ENCODE measurements at regions not wholly inside any gene's neighbourhood (a gene's known extent, or its start where the extent isn't known, plus 50 kb on each side); places are given as distances from the start of the nearest gene placed in this dataset.

DNA sequence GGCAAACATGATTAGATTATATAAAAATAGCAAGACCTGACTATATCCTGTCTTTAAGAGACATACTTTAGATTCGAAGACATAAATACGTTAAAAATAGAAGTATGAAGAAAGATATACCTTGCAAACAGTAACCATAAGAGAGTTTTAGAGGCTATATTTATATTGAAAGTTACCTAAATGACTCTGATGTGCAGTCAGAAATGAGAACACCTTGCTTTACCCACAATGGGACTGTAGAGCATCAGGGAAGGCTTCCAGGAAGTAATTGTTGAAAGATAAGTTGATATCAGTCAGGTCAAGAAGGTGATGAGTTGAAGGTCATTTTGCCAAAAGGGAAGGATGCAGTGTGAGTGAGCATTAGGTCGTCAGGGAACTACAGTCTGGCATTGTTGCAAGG lies 110.2 kb downstream of the NEDD1 start:
- H3K9me3 ChIP-seq (ENCODE audit: low read depth, low read length), result no peaks in the 10 kb centered on the region
- H3K4me3 ChIP-seq (ENCODE audit: insufficient read depth, low read length), result no peak overlapping the region
- no peak overlapping the region for H2AFZ ChIP-seq (ENCODE audit: low read length)
- H3K27me3 ChIP-seq (ENCODE audit: insufficient read depth, low read length), result no peaks in the 10 kb centered on the region
- H3K4me1 ChIP-seq (ENCODE audit: insufficient read depth, low read length), result no peaks in the 10 kb centered on the region
- no peaks in the 10 kb centered on the region for H3K79me2 ChIP-seq (ENCODE audit: insufficient read depth, low read length)
- no peak overlapping the region for H3K27ac ChIP-seq (ENCODE audit: low read depth, low read length)
- no peak overlapping the region for H3K4me2 ChIP-seq (ENCODE audit: insufficient read depth, low read length)
- H3K36me3 ChIP-seq (ENCODE audit: insufficient read depth, low read length), result no peaks in the 10 kb centered on the region
- no peak for DNase-seq (ENCODE audit: insufficient read length, low spot score, missing footprints)
- no peaks in the 10 kb centered on the region for H4K20me1 ChIP-seq (ENCODE audit: insufficient read depth, low read length)
- TF ChIP-seq, protein P1, sequence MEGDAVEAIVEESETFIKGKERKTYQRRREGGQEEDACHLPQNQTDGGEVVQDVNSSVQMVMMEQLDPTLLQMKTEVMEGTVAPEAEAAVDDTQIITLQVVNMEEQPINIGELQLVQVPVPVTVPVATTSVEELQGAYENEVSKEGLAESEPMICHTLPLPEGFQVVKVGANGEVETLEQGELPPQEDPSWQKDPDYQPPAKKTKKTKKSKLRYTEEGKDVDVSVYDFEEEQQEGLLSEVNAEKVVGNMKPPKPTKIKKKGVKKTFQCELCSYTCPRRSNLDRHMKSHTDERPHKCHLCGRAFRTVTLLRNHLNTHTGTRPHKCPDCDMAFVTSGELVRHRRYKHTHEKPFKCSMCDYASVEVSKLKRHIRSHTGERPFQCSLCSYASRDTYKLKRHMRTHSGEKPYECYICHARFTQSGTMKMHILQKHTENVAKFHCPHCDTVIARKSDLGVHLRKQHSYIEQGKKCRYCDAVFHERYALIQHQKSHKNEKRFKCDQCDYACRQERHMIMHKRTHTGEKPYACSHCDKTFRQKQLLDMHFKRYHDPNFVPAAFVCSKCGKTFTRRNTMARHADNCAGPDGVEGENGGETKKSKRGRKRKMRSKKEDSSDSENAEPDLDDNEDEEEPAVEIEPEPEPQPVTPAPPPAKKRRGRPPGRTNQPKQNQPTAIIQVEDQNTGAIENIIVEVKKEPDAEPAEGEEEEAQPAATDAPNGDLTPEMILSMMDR (IDR thresholded peaks at IDR 0.05; ENCODE audit: extremely low read depth, low read depth, low read length), result no peak

DNA sequence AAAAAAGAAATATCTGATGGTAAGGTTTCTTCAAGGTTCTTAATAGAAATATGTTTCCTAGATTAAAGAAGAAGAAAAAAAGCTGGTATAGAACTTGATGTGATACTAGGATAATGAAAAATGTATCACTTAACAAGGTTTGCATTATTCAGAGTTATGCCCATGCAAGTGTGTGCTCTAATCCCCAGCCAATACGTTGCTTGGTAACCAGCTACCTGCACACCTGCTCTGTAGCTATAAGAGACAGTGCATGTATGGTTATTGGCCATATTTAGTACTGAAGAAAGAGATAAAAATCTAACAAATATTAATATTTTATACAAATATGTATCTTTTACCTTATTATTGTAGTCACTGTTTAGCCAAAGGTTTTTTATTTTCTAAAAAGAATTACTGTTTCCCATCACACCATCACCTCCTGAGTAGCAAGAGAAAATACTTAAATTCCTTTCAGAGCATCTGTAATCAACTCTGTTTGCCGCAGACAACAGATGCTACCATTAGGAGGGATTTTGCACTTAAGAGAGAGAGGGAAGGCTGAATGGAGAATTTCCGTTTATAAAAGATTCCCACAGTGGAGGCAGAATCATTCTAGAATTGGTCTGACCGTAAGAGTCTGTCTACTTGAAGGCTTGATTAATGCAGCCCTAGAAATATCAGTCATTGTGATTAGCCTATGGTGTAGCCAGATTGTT lies 115.6 kb downstream of the NEDD1 start:
- TF ChIP-seq, protein P1 (IDR thresholded peaks at IDR 0.05; ENCODE audit: extremely low read depth, low read depth, low read length), result no peak
- Histone ChIP-seq H3K36me3 (ENCODE audit: insufficient read depth, low read length) (no peaks in the 10 kb centered on the region), H3K9me3 (ENCODE audit: low read depth, low read length) (no peaks in the 10 kb centered on the region), H3K4me1 (ENCODE audit: insufficient read depth, low read length) (no peaks in the 10 kb centered on the region), H3K4me3 (ENCODE audit: insufficient read depth, low read length) (no peak overlapping the region), H3K27me3 (ENCODE audit: insufficient read depth, low read length) (no peaks in the 10 kb centered on the region), H3K27ac (ENCODE audit: low read depth, low read length) (no peak overlapping the region), H4K20me1 (ENCODE audit: insufficient read depth, low read length) (no peaks in the 10 kb centered on the region), H2AFZ (ENCODE audit: low read length) (no peak overlapping the region), H3K79me2 (ENCODE audit: insufficient read depth, low read length) (no peaks in the 10 kb centered on the region), H3K4me2 (ENCODE audit: insufficient read depth, low read length) (no peak overlapping the region)
- no peak for DNase-seq (ENCODE audit: insufficient read length, low spot score, missing footprints)

- H3K79me2 ChIP-seq (ENCODE audit: insufficient read depth, low read length), result no peaks in the 10 kb centered on the region
- no peak overlapping the region for H3K4me2 ChIP-seq (ENCODE audit: insufficient read depth, low read length)
- H4K20me1 ChIP-seq (ENCODE audit: insufficient read depth, low read length), result no peaks in the 10 kb centered on the region
- no peak overlapping the region for H3K27ac ChIP-seq (ENCODE audit: low read depth, low read length)
- no peaks in the 10 kb centered on the region for H3K36me3 ChIP-seq (ENCODE audit: insufficient read depth, low read length)
- no peak overlapping the region for H2AFZ ChIP-seq (ENCODE audit: low read length)
- no peaks in the 10 kb centered on the region for H3K9me3 ChIP-seq (ENCODE audit: low read depth, low read length)
- DNase-seq (ENCODE audit: insufficient read length, low spot score, missing footprints), result no peak
- no peaks in the 10 kb centered on the region for H3K4me1 ChIP-seq (ENCODE audit: insufficient read depth, low read length)
- H3K27me3 ChIP-seq (ENCODE audit: insufficient read depth, low read length), result no peaks in the 10 kb centered on the region
- H3K4me3 ChIP-seq (ENCODE audit: insufficient read depth, low read length), result no peak overlapping the region
- TF ChIP-seq, protein P1 (IDR thresholded peaks at IDR 0.05; ENCODE audit: extremely low read depth, low read depth, low read length), result no peak
Observed at GRCh38 chr12:97024393-97024792, 117.3 kb downstream of the NEDD1 start.

GRCh38 chr12:97026901-97027300 lies 119.8 kb downstream of the NEDD1 start:
- TF ChIP-seq, protein P1 (IDR thresholded peaks at IDR 0.05; ENCODE audit: extremely low read depth, low read depth, low read length), result no peak
- no peaks in the 10 kb centered on the region for H3K9me3 ChIP-seq (ENCODE audit: low read depth, low read length)
- DNase-seq (ENCODE audit: insufficient read length, low spot score, missing footprints), result no peak

More at GRCh38 chr12:97026901-97027300, 119.8 kb downstream of the NEDD1 start:
- Histone ChIP-seq H2AFZ (ENCODE audit: low read length) (no peak overlapping the region), H4K20me1 (ENCODE audit: insufficient read depth, low read length) (no peaks in the 10 kb centered on the region), H3K4me3 (ENCODE audit: insufficient read depth, low read length) (no peak overlapping the region), H3K4me2 (ENCODE audit: insufficient read depth, low read length) (no peak overlapping the region), H3K27ac (ENCODE audit: low read depth, low read length) (no peak overlapping the region), H3K27me3 (ENCODE audit: insufficient read depth, low read length) (no peaks in the 10 kb centered on the region), H3K4me1 (ENCODE audit: insufficient read depth, low read length) (no peaks in the 10 kb centered on the region), H3K79me2 (ENCODE audit: insufficient read depth, low read length) (no peaks in the 10 kb centered on the region), H3K36me3 (ENCODE audit: insufficient read depth, low read length) (no peaks in the 10 kb centered on the region)

All from osteoblast (primary cell).